Astrocyte (in vitro differentiated cells and primary cell): ENCODE measurements at regions not wholly inside any gene's neighbourhood (a gene's known extent, or its start where the extent isn't known, plus 50 kb on each side); places are given as distances from the start of the nearest gene placed in this dataset.
"Not testable (repeated sequence)": the region's sequence is repeated elsewhere in the genome, so short reads cannot be mapped to it uniquely, and the experiment has no call there.

Experiments
- EZH2 ChIP-seq: IDR thresholded peaks from 2 replicates; pipeline ENCODE4 v1.6.1; 2012; ENCODE audit warnings: mild to moderate bottlenecking, low read length, inconsistent platforms; ENCODE audit not compliant: insufficient read depth
- TF ChIP-seq, protein P1 (sequence below): IDR thresholded peaks from 2 replicates; pipeline ENCODE4 v1.5.1; 2011; ENCODE audit warnings: low read depth, mild to moderate bottlenecking, inconsistent platforms, low read length, moderate library complexity; ENCODE audit not compliant: insufficient read depth

DNA sequence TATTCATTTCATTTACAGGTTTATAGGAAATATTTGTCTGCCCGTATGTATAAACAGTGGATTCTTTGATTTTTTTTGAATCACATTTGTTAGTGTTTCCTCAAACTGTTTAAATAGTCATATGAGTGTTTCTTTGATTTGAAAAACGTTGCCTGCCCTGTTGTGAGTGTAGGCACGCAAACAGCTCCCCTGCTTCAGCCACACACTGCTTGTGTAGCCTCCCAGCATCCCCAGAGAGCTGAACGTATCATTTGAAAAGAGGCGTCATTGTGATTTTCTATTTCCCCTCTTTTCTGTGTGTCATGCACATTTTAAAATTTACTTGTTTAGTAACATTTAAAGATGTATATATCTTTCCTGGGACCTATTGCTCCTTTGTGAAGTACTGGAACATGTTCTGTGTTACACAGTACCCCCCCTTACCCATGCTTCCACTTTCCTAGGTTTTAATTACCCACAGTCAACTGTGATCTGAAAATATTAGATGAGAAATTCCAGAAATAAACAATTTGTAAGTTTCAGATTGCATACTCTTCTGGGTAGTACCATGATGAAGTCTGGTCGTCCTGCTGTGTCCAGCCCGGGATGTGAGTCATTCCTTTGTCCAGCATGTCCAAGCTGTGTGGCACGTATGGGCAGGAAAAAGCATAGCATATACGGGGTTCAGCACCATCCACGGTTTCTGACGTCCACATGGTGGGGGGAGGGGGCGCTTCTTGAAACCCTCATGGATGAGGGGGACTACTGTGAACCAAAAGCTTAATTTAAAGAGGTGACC, 78.7 kb downstream of the NPIPB11 start:
- TF ChIP-seq, protein P1, sequence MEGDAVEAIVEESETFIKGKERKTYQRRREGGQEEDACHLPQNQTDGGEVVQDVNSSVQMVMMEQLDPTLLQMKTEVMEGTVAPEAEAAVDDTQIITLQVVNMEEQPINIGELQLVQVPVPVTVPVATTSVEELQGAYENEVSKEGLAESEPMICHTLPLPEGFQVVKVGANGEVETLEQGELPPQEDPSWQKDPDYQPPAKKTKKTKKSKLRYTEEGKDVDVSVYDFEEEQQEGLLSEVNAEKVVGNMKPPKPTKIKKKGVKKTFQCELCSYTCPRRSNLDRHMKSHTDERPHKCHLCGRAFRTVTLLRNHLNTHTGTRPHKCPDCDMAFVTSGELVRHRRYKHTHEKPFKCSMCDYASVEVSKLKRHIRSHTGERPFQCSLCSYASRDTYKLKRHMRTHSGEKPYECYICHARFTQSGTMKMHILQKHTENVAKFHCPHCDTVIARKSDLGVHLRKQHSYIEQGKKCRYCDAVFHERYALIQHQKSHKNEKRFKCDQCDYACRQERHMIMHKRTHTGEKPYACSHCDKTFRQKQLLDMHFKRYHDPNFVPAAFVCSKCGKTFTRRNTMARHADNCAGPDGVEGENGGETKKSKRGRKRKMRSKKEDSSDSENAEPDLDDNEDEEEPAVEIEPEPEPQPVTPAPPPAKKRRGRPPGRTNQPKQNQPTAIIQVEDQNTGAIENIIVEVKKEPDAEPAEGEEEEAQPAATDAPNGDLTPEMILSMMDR, result not testable (repeated sequence)
- not testable (repeated sequence) for TF ChIP-seq EZH2
